ENCODE measurements at regions not wholly inside any gene's neighbourhood (a gene's known extent, or its start where the extent isn't known, plus 50 kb on each side); places are given as distances from the start of the nearest gene placed in this dataset.

DNA sequence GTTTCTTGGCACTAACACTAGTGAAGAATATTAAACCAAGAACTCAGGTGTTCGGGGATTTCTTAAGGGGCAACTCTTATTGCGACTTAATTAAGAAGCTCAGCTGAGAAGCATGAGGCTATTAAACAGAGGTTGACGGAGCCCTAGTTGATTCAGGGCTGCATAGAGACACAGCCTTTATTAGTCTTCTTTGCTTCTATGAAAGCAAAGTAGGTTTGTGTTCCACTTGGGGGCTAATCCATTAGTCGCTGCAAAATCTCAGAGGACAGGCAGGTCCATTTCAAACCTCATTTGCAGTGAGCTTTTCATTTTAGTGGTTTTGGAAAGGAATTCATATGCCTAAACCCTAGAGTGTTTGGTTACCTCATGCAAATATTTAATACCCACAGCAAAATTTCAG lies 506.6 kb upstream of the SULF2 start:
- TF ChIP-seq CREB1 (IDR thresholded peaks at IDR 0.05; ENCODE audit: low read depth) = no peak
- TF ChIP-seq ZBTB7A (IDR thresholded peaks at IDR 0.05; ENCODE audit: low read depth) = no peak
- TF ChIP-seq EP300 (IDR thresholded peaks at IDR 0.05; ENCODE audit: borderline replicate concordance) = no peak
- TF ChIP-seq CEBPB (IDR thresholded peaks at IDR 0.05) = no peak
- TF ChIP-seq TCF12 (IDR thresholded peaks at IDR 0.05; ENCODE audit: low read depth) = no peak
- no peak for TF ChIP-seq RAD21 (IDR thresholded peaks at IDR 0.05; ENCODE audit: low read depth)
- TF ChIP-seq, protein P1, sequence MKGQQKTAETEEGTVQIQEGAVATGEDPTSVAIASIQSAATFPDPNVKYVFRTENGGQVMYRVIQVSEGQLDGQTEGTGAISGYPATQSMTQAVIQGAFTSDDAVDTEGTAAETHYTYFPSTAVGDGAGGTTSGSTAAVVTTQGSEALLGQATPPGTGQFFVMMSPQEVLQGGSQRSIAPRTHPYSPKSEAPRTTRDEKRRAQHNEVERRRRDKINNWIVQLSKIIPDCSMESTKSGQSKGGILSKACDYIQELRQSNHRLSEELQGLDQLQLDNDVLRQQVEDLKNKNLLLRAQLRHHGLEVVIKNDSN (IDR thresholded peaks at IDR 0.05) = no peak
- no peak for TF ChIP-seq TEAD4 (IDR thresholded peaks at IDR 0.05)
- TF ChIP-seq YY1 (IDR thresholded peaks at IDR 0.05; ENCODE audit: low read depth) = no peak
- no peak for TF ChIP-seq FOXM1 (IDR thresholded peaks at IDR 0.05; ENCODE audit: borderline replicate concordance, low read depth)
- TF ChIP-seq EGR1 (IDR thresholded peaks at IDR 0.05) = no peak
- no peak for TF ChIP-seq TAF1 (IDR thresholded peaks at IDR 0.05; ENCODE audit: low read depth)

Data from Ishikawa (cell line).